PC-9 (cell line): ENCODE measurements at regions not wholly inside any gene's neighbourhood (a gene's known extent, or its start where the extent isn't known, plus 50 kb on each side); places are given as distances from the start of the nearest gene placed in this dataset.

Experiments used
- CTCF ChIP-seq: fragments of 200-600 bp; sonication (generic); conservative IDR thresholded peaks from 2 replicates; pipeline ENCODE4 v1.6.1; 2017; ENCODE audit warnings: mixed run types, antibody characterized with exemption, mild to moderate bottlenecking, moderate library complexity
- EZH2 ChIP-seq: fragments of 200-600 bp; sonication (generic); IDR thresholded peaks from 2 replicates; pipeline ENCODE4 v1.8.0; 2017; ENCODE audit warnings: antibody characterized with exemption, low read depth

GRCh38 chr4:33714971-33715370, 2529.3 kb downstream of the ARAP2 start:
- TF ChIP-seq EZH2 (no peak), CTCF (no peak)
